ENCODE measurements at regions not wholly inside any gene's neighbourhood (a gene's known extent, or its start where the extent isn't known, plus 50 kb on each side); places are given as distances from the start of the nearest gene placed in this dataset.
A peak's percentile ranks its signal among the peaks of the same experiment; 100 is the strongest.
"Not testable (repeated sequence)": the region's sequence is repeated elsewhere in the genome, so short reads cannot be mapped to it uniquely, and the experiment has no call there.

DNA sequence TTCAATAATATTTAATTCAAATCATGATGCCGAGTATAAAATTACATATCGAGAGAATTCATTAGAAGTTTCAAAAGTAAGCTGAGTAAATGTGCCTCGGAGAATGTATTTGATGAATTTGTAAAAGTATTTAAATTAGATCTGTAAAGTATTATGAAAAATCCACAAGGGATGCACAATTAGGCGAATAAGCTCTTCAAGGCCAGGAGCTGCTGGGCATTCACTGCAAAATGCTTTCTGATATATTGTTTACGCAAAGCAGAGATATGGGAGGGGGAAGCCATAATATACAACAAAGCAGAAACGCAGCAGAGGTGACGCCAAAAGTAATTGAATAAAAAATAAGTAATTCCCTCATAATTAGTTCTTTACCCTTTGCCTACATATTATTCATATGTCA lies 1121.5 kb upstream of the TENM3 start:
- no peak for DNase-seq

DNA sequence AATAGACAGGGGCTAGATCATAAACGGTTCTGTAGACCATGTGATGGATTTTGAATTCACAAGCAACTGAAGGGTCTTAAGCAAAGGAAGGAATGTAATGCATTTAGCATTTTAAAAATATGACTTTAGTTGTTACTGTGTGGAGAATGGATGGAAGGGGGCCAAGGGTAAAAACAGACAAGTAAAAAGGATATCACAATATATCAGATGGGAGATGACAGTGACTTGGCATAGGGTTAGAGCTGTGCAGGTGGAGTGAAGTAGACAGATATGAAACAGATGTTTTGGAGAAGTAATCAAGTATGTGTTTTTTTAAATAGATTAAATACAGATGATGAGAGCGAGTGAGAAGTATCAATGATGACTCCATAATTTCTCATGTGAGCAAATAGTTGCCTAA lies 1116.0 kb upstream of the TENM3 start:
- peak; percentile 11 for DNase-seq

DNA sequence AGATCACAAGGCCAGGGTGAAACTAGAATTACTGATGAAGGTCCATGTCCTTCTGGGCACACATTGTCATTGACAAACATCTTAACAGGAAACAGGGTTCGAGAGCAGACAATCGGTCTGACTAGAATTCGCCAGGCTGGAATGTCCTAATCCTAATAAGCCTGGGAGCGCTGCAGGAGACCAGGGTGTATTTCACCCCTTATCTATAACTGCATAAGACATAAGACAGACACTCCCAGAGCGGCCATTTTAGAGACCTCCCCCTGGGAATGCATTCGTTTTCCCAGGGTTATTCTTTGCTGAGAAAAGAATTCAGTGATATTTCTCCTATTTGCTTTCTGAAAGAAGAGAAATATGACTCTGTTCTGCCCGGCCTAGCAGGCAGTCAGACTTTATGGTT lies 1112.9 kb upstream of the TENM3 start:
- DNase-seq: not testable (repeated sequence)

DNA sequence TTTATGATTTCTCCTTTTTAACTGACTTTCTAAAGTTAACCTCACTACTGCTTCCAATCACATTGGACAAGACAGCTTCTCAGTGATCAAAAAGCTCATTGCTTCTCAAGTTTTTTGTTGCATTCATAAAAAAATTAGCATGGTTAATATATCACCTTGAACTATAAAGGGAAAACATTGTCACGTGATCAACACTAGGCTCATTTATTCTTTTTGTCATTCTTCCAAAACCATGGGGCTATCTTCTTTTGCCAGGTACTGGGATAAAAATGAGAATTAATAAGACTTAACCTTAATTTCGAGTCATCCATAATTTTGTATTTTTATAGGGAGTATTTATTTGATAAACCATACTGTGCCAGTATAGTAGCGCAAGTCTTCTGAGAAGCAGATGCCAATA lies 1105.9 kb upstream of the TENM3 start:
- no peak for DNase-seq

- peak; percentile 20 for DNase-seq
Measured at GRCh38 chr4:181138116-181138515, 1105.1 kb upstream of the TENM3 start.

DNA sequence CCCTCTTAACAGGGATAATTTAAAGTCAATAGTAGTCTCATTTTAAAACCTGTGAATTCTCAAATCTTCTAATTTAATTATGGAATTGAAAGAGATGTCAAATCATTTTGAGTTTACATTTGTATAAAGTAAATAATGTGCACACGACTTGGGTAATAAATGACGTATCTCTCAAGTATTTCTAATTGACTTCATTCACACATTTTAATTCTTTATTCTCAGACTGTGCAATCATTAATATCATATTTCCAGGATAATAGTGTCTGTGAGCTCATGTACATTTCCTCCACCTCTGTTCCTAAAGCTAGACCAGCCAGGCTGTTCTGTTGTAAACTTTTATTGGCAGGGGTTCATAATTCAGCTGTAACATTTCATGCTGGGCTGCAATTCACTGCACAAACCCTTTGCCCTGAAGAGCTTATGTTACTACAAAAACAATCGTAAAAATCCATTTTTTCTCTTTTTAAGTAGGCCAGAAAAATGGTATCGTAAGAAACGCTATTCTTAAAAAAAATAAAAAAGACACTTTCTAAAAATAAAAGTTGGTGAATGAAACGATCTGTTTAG lies 1103.1 kb upstream of the TENM3 start:
- DNase-seq: no peak

GRCh38 chr4:181143250-181143854 lies 1099.8 kb upstream of the TENM3 start:
- peak; percentile 71 for DNase-seq

DNA sequence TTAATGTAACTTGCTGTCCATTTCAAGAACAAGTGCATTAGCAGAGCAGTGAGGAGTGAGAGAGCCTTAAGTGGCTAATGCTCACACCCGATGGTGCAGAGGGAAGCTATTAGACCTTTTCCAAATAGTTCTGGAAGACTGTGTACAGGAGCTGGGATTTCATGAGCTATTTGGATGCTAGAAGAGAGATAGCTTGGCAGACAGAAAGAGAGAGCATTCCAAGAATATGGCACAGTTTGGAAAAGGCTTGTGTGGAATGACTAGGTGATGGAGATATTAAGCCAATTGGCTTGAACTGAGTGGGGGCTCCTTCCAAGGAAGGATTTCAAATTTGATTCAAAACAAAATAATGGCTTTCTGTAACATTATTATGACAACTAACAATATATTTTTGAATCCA lies 1097.2 kb upstream of the TENM3 start:
- DNase-seq: no peak

DNA sequence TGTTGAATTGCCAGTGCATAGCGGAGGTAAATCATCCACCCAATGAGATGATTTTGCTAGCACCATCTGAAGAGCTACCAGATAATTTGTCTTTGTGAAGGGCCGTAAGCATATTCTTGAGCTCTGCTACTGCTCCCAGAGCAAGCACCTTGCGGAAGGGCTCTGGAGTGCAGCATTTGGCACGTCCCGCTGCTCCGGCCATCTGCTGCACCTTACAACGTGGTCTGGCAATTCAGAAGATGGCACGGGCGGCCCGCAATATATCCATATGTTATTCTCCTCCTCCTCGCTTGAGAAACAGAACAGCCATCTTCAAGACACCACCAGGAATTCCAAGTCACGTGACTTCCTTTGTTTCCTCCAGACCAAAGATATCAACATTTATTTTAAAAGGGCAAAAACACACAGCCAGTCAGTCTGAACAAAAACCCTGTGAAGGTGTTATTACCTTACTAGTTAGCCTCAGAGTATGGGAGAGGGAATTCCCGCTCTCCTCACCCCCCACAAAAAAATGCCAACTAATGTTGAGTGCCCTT lies 1095.7 kb upstream of the TENM3 start:
- no peak for DNase-seq

- DNase-seq: no peak
Measured at GRCh38 chr4:181148470-181148869, 1094.7 kb upstream of the TENM3 start.

DNA sequence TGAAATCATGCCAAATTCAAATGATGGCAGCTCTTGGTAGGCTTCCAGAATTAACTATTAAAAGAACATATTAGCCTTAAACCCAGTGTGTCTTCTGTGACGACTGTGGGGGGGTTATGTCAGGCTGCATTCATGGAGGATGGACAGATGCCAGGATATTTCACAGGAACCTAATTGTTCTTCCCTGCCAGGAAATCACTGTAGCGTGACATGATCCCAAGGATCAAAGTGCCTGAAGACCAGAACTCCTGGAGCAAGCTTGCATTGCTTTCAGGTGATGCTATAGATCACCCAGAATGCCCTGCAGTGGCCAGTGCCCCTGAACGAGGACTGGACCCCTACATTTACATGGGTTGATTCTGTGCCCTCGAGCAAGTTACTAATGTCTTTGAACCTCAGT lies 1093.0 kb upstream of the TENM3 start:
- DNase-seq: peak; percentile 11

- no peak for DNase-seq
Measured at GRCh38 chr4:181151856-181152255, 1091.3 kb upstream of the TENM3 start.

- DNase-seq: no peak
Measured at GRCh38 chr4:181157647-181158046, 1085.6 kb upstream of the TENM3 start.

DNA sequence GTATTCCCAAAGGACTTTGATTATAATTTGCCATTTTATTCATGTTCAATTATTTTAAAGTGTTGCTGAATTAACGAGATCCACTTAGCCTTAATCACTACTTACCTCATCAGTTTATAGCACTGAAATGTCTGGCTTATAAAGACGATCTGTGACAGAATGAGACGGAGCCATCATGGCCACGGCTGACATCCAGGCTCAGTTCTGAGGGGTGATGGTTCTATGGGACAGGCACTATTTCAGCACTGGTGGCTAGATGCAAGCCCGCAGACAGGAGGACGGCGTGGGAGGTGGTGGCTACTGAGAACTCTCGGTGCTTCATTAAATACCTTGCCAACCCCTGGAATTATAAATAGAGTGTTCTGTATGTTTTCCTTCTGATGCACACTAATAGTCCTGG lies 1084.2 kb upstream of the TENM3 start:
- DNase-seq: no peak

DNA sequence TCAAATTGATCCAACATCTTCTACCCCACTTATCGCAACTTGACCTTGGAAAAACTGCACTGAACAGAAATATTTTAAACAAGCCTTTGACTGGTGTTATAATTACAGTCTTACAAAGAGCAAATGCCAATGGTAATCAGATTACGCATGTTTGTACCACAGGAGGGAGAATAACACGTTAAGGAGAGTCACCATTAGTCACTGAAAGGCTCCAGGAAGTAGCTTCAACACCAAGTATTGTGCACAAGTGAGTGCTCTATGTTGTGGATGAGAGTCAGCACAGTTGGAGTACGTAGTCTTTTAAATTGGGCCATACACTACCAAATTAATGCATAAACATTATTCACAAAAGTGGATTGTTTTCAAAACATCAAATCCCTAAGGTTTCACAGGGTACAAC lies 1081.5 kb upstream of the TENM3 start:
- DNase-seq: peak; percentile 63

DNA sequence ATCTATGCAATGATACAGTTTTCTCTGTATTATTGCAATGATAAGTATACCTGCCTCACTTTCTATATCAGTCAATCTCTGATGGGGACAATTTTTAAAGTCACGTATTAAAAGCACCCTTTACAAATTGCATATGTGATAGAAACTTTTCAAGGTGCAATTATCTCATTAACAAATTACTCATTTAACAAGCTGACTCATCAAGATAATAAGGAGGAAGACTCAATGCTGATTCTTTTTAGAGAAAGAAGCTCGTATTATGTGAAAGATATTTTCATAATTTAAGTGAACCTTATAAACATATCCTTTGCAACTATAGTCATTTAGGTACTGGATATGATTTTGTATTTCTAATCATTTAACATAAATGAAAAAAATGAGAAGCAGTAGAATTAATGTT lies 1080.9 kb upstream of the TENM3 start:
- DNase-seq: no peak

- DNase-seq: peak; percentile 30
Measured at GRCh38 chr4:181162676-181163075, 1080.5 kb upstream of the TENM3 start.

DNA sequence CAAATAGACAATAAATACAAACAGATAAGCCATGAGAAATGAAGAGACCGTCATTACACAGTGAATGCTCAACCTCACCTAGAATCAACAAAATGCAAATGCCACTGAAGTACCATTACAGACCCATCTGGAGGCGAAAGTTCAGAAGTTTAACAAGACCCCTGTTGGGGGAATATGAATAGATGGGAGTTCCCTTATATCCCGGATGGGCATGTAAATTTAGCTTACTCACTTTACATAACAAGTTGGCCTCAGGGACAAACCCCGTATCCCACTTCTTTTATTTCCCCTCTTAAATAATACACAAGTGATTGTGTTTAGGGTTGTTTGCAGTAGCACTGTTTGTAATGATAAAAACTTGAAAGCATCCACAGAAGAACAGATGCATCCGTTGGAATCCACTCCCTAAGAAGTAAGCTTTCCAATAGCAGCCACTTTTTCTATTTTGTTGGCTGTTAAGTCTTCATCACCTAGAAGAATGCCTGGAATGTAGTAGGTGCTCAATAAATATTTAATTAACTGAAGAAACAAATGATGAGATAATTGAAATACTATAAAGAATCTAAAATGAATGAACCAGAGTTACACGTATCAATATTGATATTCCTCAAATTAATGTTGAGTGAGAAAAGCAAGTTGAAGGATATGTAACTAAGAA lies 1076.3 kb upstream of the TENM3 start:
- no peak for DNase-seq

- DNase-seq: no peak
Measured at GRCh38 chr4:181168011-181168805, 1075.0 kb upstream of the TENM3 start.

GRCh38 chr4:181173046-181173445 lies 1070.2 kb upstream of the TENM3 start:
- peak; percentile 12 for DNase-seq

- DNase-seq: peak; percentile 74
Measured at GRCh38 chr4:181176306-181176705, 1066.9 kb upstream of the TENM3 start.

DNA sequence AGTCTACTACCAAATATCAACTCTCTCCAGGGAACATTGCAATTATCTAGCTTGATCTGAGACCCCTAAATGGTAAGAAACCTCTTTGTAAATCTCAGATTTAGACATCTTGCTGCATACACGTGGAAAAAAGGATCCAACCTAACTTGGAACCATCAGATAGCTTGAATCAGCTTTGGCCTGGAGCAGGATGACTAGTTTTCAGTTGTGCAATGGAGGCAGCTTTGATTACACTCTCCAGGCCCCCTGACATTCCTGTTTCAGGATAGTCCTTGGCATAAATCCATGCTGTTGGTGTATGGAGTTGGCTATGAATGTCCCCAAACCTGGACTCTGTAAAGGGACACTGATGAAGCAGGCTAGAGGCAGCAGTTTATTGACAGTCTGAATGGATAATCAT lies 1061.9 kb upstream of the TENM3 start:
- no peak for DNase-seq

DNA sequence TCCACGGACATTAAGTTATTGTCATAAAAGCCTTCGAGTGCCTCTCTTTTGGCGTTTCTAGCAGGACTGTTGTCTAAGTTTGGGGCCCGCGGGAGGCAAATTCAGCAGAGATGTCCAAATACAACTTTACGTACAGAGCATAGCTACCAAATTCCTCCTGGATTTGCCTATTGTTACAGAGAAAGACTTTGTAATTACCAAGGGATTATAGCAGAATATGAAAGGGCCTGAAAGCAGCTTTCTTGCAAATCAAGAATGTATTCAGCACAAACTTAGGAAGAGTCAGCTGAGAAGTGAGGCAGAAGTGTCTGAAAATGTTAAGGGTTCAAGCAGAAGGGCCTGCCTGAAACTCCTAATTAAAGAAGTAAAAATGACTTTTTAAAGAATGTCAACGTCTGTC lies 1053.5 kb upstream of the TENM3 start:
- DNase-seq: no peak
